H1 (cell line): ENCODE measurements at regions not wholly inside any gene's neighbourhood (a gene's known extent, or its start where the extent isn't known, plus 50 kb on each side); places are given as distances from the start of the nearest gene placed in this dataset.

Experiments
- EGR1 ChIP-seq: IDR thresholded peaks from 2 replicates; pipeline ENCODE4 v1.6.1; 2011; ENCODE audit warnings: low read depth, low read length, borderline replicate concordance
- RAD21 ChIP-seq, 2 experiments: IDR thresholded peaks in 1 of 2; conservative IDR thresholded peaks in 1 of 2; 2 replicates each; pipeline ENCODE4 v1.6.1; 2011; ENCODE audit warnings: low read depth in 2 of 2, low read length in 2 of 2, improper control_type of control experiment in 1 of 2, inconsistent platforms in 1 of 2, mild to moderate bottlenecking in 1 of 2, moderate library complexity in 1 of 2
- SP2 ChIP-seq: IDR thresholded peaks from 2 replicates; pipeline ENCODE4 v1.6.1; 2012; ENCODE audit warnings: mild to moderate bottlenecking, low read length, inconsistent platforms
- TAF7 ChIP-seq: optimal IDR thresholded peaks from 2 replicates; pipeline ENCODE3; 2011; ENCODE audit warnings: low read depth, mild to moderate bottlenecking, inconsistent platforms, low read length, moderate library complexity, borderline replicate concordance

DNA sequence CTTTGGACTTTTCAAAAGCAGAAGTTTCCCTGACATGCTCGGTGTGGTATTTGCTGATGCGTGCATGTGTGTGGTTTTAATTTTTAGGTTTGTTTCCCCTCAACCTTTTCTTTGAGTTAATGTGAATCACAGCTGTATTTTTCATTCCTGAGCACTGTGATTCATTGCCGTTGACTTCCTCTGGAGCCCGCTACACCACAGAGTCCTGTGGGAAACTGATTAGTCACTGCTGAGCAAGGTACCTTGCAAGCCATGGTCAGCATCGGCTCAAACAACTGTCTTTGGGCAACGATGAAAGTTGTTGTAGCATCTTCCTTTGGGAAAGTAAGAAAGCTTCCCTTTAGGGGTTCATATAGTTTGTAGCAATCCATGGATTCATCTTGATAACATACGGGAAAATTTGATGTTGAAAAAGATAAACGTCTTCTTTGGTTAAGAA lies 57.5 kb downstream of the RIN2 start (continued):
- TF ChIP-seq RAD21 (IDR thresholded peaks at IDR 0.05 in 1 of 2, conservative IDR thresholded peaks at IDR 0.05 in 1 of 2; ENCODE audit: low read depth in 2 of 2, low read length in 2 of 2) (peak in 1 of 2 experiments; percentile 19; a peak in 1 of 4 replicates), TAF7 (no peak), SP2 (no peak), EGR1 (no peak)
- TF ChIP-seq, all 59 proteins: peak for 3
